HCT116 (cell line): ENCODE measurements at regions not wholly inside any gene's neighbourhood (a gene's known extent, or its start where the extent isn't known, plus 50 kb on each side); places are given as distances from the start of the nearest gene placed in this dataset.

ENCODE experiments used
- CBX3 ChIP-seq: IDR thresholded peaks from 2 replicates; pipeline ENCODE4 v1.6.1; 2012; ENCODE audit warnings: low read depth
- EZH2 ChIP-seq: fragments of 200-600 bp; sonication (generic); IDR thresholded peaks from 2 replicates; pipeline ENCODE4 v1.6.1; 2017; ENCODE audit warnings: antibody characterized with exemption, mixed run types
- EZH2phosphoT487 ChIP-seq: fragments of 200-600 bp; IDR thresholded peaks from 2 replicates; pipeline ENCODE4 v1.6.1; 2018; ENCODE audit warnings: antibody characterized with exemption, borderline replicate concordance
- JUND ChIP-seq: IDR thresholded peaks from 2 replicates; pipeline ENCODE4 v1.6.1; 2012
- POLR2A ChIP-seq: IDR thresholded peaks from 2 replicates; pipeline ENCODE4 v1.7.0; 2011; ENCODE audit warnings: borderline replicate concordance; ENCODE audit not compliant: insufficient read depth, insufficient read length; ENCODE audit errors: extremely low read depth
- POLR2AphosphoS5 ChIP-seq: IDR thresholded peaks from 2 replicates; pipeline ENCODE4 v1.6.1; 2011; ENCODE audit warnings: mild to moderate bottlenecking, low read depth, low read length, moderate library complexity
- SIN3A ChIP-seq: IDR thresholded peaks from 2 replicates; pipeline ENCODE4 v1.6.1; 2012; ENCODE audit warnings: low read depth
- YY1 ChIP-seq: IDR thresholded peaks from 2 replicates; pipeline ENCODE4 v1.6.1; 2011; ENCODE audit warnings: low read length, low read depth, moderate library complexity, mild to moderate bottlenecking; ENCODE audit not compliant: insufficient replicate concordance; ENCODE audit errors: extremely low read depth
- ZNF274 ChIP-seq: fragments of 200-500 bp; sonication (Bioruptor generic); IDR thresholded peaks from 2 replicates; pipeline ENCODE4 v1.6.1; 2014; ENCODE audit warnings: mild to moderate bottlenecking, low read depth, low read length, inconsistent platforms
- TF ChIP-seq, protein P1 (sequence below): IDR thresholded peaks from 2 replicates; pipeline ENCODE4 v1.6.1; 2012
- TF ChIP-seq, protein P2 (sequence below): IDR thresholded peaks from 2 replicates; pipeline ENCODE4 v1.6.1; 2012; ENCODE audit warnings: low read depth
- TF ChIP-seq, protein P3 (sequence below), 3 experiments: fragments of 200-600 bp in 1 of 3; sonication (generic) in 1 of 3; IDR thresholded peaks in 2 of 3; conservative IDR thresholded peaks in 1 of 3; 2 replicates each; pipeline ENCODE4 v1.5.1; 2012 to 2017; ENCODE audit warnings: low read depth in 2 of 3, low read length in 2 of 3, antibody characterized with exemption in 1 of 3, borderline replicate concordance in 1 of 3, control low read depth in 1 of 3, mild to moderate bottlenecking in 1 of 3, mixed read lengths in 1 of 3, mixed run types in 1 of 3, moderate library complexity in 1 of 3; ENCODE audit not compliant: insufficient read depth in 1 of 3
- TF ChIP-seq, protein P4 (sequence below): IDR thresholded peaks from 2 replicates; pipeline ENCODE4 v1.6.1; 2012

DNA sequence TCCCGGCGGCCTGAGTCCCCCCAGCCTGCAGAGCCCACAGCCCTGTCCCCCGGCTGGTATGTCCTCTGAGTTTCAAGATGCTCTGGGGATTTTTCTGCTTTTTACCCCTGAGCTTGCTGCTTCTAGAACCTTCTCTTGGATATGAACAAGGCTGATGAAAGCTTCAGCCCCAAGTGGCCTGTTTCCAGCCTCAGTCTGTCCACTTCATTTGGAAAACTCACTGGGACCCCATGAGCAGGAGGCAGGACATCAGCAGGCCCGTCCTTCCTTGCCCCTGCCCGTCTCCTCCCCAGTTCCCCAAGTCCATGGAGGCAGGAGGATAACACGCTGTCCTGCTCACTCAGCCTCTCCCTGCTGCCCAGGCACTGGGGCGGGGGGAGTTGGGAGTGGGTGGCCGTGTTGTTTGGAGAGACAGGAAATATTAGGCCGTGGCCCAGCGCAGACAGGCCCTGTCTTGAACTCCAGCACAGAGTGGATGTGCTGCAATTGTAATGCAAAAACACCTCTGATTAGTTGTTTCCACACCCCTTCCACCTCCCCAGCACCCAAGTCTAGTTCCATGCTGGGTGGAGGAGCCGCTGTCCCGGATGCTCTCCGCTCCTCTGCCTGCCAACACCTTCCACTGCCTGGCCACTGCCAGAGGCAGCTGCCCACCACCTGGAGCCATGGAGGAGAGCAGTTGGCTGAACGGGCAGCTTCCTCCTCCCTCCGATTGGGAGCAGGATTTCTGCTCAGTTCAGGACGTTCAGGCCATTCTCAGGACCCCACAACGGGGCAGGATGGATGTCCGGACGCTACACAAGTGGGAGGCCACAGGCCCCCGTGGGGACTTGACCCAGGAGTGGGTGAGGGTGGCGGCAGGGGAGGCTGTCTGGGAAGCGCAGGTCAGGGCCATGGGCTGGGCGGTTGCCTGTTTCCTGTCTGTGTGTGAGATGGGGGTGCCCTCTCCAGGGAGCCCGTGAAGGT lies 216.9 kb upstream of the GSE1 start:
- TF ChIP-seq, protein P1, sequence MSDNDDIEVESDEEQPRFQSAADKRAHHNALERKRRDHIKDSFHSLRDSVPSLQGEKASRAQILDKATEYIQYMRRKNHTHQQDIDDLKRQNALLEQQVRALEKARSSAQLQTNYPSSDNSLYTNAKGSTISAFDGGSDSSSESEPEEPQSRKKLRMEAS = no peak
- TF ChIP-seq ZNF274 (no peak), POLR2A (no peak), YY1 (no peak), EZH2phosphoT487 (no peak), SIN3A (no peak), EZH2 (no peak), POLR2AphosphoS5 (no peak), JUND (no peak), CBX3 (no peak)
- TF ChIP-seq, protein P2, sequence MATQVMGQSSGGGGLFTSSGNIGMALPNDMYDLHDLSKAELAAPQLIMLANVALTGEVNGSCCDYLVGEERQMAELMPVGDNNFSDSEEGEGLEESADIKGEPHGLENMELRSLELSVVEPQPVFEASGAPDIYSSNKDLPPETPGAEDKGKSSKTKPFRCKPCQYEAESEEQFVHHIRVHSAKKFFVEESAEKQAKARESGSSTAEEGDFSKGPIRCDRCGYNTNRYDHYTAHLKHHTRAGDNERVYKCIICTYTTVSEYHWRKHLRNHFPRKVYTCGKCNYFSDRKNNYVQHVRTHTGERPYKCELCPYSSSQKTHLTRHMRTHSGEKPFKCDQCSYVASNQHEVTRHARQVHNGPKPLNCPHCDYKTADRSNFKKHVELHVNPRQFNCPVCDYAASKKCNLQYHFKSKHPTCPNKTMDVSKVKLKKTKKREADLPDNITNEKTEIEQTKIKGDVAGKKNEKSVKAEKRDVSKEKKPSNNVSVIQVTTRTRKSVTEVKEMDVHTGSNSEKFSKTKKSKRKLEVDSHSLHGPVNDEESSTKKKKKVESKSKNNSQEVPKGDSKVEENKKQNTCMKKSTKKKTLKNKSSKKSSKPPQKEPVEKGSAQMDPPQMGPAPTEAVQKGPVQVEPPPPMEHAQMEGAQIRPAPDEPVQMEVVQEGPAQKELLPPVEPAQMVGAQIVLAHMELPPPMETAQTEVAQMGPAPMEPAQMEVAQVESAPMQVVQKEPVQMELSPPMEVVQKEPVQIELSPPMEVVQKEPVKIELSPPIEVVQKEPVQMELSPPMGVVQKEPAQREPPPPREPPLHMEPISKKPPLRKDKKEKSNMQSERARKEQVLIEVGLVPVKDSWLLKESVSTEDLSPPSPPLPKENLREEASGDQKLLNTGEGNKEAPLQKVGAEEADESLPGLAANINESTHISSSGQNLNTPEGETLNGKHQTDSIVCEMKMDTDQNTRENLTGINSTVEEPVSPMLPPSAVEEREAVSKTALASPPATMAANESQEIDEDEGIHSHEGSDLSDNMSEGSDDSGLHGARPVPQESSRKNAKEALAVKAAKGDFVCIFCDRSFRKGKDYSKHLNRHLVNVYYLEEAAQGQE = no peak
- TF ChIP-seq, protein P3, sequence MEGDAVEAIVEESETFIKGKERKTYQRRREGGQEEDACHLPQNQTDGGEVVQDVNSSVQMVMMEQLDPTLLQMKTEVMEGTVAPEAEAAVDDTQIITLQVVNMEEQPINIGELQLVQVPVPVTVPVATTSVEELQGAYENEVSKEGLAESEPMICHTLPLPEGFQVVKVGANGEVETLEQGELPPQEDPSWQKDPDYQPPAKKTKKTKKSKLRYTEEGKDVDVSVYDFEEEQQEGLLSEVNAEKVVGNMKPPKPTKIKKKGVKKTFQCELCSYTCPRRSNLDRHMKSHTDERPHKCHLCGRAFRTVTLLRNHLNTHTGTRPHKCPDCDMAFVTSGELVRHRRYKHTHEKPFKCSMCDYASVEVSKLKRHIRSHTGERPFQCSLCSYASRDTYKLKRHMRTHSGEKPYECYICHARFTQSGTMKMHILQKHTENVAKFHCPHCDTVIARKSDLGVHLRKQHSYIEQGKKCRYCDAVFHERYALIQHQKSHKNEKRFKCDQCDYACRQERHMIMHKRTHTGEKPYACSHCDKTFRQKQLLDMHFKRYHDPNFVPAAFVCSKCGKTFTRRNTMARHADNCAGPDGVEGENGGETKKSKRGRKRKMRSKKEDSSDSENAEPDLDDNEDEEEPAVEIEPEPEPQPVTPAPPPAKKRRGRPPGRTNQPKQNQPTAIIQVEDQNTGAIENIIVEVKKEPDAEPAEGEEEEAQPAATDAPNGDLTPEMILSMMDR (IDR thresholded peaks at IDR 0.05 in 2 of 3, conservative IDR thresholded peaks at IDR 0.05 in 1 of 3; ENCODE audit: borderline replicate concordance in 1 of 3, insufficient read depth in 1 of 3, low read depth in 2 of 3, low read length in 2 of 3) = no peak
- TF ChIP-seq, protein P4, sequence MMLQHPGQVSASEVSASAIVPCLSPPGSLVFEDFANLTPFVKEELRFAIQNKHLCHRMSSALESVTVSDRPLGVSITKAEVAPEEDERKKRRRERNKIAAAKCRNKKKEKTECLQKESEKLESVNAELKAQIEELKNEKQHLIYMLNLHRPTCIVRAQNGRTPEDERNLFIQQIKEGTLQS = no peak
